SH-SY5Y (cell line): ENCODE measurements at regions not wholly inside any gene's neighbourhood (a gene's known extent, or its start where the extent isn't known, plus 50 kb on each side); places are given as distances from the start of the nearest gene placed in this dataset.

Experiments used
- GATA2 ChIP-seq: IDR thresholded peaks from 2 replicates; pipeline ENCODE4 v1.6.1; 2011; ENCODE audit warnings: mild to moderate bottlenecking, low read depth, low read length
- GATA3 ChIP-seq: IDR thresholded peaks from 2 replicates; pipeline ENCODE4 v1.6.1; 2011; ENCODE audit warnings: low read depth, mild to moderate bottlenecking, low read length, moderate library complexity

- TF ChIP-seq GATA2 (no peak), GATA3 (no peak)
Measured at GRCh38 chr2:45162711-45163110, 153.5 kb upstream of the SIX2 start.
